PC-3 (cell line): ENCODE measurements at regions not wholly inside any gene's neighbourhood (a gene's known extent, or its start where the extent isn't known, plus 50 kb on each side); places are given as distances from the start of the nearest gene placed in this dataset.
A peak's percentile ranks its signal among the peaks of the same experiment; 100 is the strongest.

ENCODE experiments used
- ATAC-seq: fragments of 200-7000 bp; cut with Tn5 transposase; 2 replicates; pipeline ENCODE4 v1.9.1; 2020; ENCODE audit warnings: mild to moderate bottlenecking, moderate library complexity
- BruUV-seq: library from RNA; stranded (reverse); fragments of 400-500 nt; replicated peaks from 2 replicates; lab custom pipeline; 2021; lab: Mats Ljungman, UMichigan
- CTCF ChIA-PET: fragments of 300-600 bp; sonication (Branson Sonifier 250); formaldehyde crosslinking; loops from one replicate; lab custom pipeline; 2022; ENCODE audit warnings: antibody characterized with exemption; lab: Charles Lee
- POLR2A ChIA-PET: fragments of 300-600 bp; sonication (Branson Sonifier 250); formaldehyde crosslinking; loops from one replicate; lab custom pipeline; 2022; ENCODE audit warnings: antibody characterized with exemption; ENCODE audit not compliant: unreplicated experiment; lab: Charles Lee
- DNase-seq: peaks from one replicate; pipeline ENCODE4 v3.0.0-alpha.2; 2015
- H2AFZ ChIP-seq: fragments of 300-600 bp; sonication (generic); 2 replicates; pipeline ENCODE4 v1.6.0; 2016; ENCODE audit warnings: antibody characterized with exemption, low read length
- H3F3A ChIP-seq: fragments of 300-600 bp; sonication (generic); one replicate; pipeline ENCODE4 v1.6.0; 2017; ENCODE audit warnings: antibody characterized with exemption, low read length, control low read depth, mild to moderate bottlenecking; ENCODE audit not compliant: unreplicated experiment
- H3K27ac ChIP-seq: fragments of 300-600 bp; sonication (generic); 2 replicates; pipeline ENCODE4 v1.5.1; 2016; ENCODE audit warnings: mild to moderate bottlenecking, low read length
- H3K27me3 ChIP-seq: fragments of 300-600 bp; sonication (generic); 2 replicates; pipeline ENCODE4 v1.6.1; 2016; ENCODE audit warnings: low read length, mixed read lengths
- H3K36me3 ChIP-seq: fragments of 300-600 bp; sonication (generic); 2 replicates; pipeline ENCODE4 v1.6.1; 2016; ENCODE audit warnings: low read depth, mixed run types, low read length, mixed read lengths
- H3K4me1 ChIP-seq: fragments of 300-600 bp; sonication (generic); 2 replicates; pipeline ENCODE4 v1.5.1; 2016; ENCODE audit warnings: low read length; ENCODE audit not compliant: insufficient read depth
- H3K4me2 ChIP-seq: fragments of 300-600 bp; sonication (generic); 2 replicates; pipeline ENCODE4 v1.6.0; 2016; ENCODE audit warnings: low read length
- H3K4me3 ChIP-seq: fragments of 300-600 bp; sonication (generic); 2 replicates; pipeline ENCODE4 v1.5.1; 2016; ENCODE audit warnings: mild to moderate bottlenecking, low read length, mixed read lengths
- H3K79me2 ChIP-seq: fragments of 300-600 bp; sonication (generic); 2 replicates; pipeline ENCODE4 v1.6.1; 2017; ENCODE audit warnings: low read length, mixed read lengths
- H3K9ac ChIP-seq: fragments of 300-600 bp; sonication (generic); 2 replicates; pipeline ENCODE4 v1.6.0; 2016; ENCODE audit warnings: mild to moderate bottlenecking, low read length
- H3K9me2 ChIP-seq: fragments of 300-600 bp; sonication (generic); replicated peaks from 2 replicates; pipeline ENCODE4 v1.6.1; 2016; ENCODE audit warnings: mixed run types, low read length, mixed read lengths
- H3K9me3 ChIP-seq: fragments of 300-600 bp; sonication (generic); 2 replicates; pipeline ENCODE4 v1.6.1; 2016; ENCODE audit warnings: low read length, mixed read lengths
- H4K20me1 ChIP-seq: fragments of 300-600 bp; sonication (generic); 2 replicates; pipeline ENCODE4 v1.6.1; 2016; ENCODE audit warnings: low read length, mixed read lengths
- CTCF ChIP-seq: fragments of 300-600 bp; sonication (generic); conservative IDR thresholded peaks from 2 replicates; pipeline ENCODE4 v1.5.1; 2017; ENCODE audit warnings: antibody characterized with exemption, low read depth, mild to moderate bottlenecking, low read length
- EZH2 ChIP-seq: fragments of 300-600 bp; sonication (generic); IDR thresholded peaks from one replicate; pipeline ENCODE4 v1.6.1; 2017; ENCODE audit warnings: antibody characterized with exemption, mild to moderate bottlenecking, low read length; ENCODE audit not compliant: unreplicated experiment
- EZH2phosphoT487 ChIP-seq: fragments of 300-600 bp; sonication (generic); IDR thresholded peaks from 2 replicates; pipeline ENCODE4 v1.6.1; 2018; ENCODE audit warnings: mild to moderate bottlenecking, antibody characterized with exemption, low read length, borderline replicate concordance
- intact Hi-C: fragments of 100-400 bp; cut with micrococcal nuclease; formaldehyde crosslinking; loops from 2 replicates; pipeline ENCODE4 v1.9.0; 2023

- Histone ChIP-seq H3K9me3 (no peaks in the 10 kb centered on the region), H3K4me3 (no peak overlapping the region), H3K27me3 (no peaks in the 10 kb centered on the region), H3K4me2 (no peak overlapping the region), H3K9ac (no peak overlapping the region), H4K20me1 (no peaks in the 10 kb centered on the region), H3K79me2 (no peaks in the 10 kb centered on the region), H3K4me1 (no peaks in the 10 kb centered on the region), H3K27ac (no peak overlapping the region), H3K36me3 (no peaks in the 10 kb centered on the region), H3K9me2 (no peaks in the 10 kb centered on the region), H3F3A (no peaks in the 10 kb centered on the region), H2AFZ (no peak overlapping the region)
- no TSS peak for BruUV-seq
- no peak for DNase-seq
- POLR2A ChIA-PET: interaction anchor here (0.6 kb wide), 2 partner anchors 429 to 639 kb away, joined by 3 to 4 read pairs; no protein-coding TSS in a partner anchor
- intact Hi-C loops: no loop called here
- CTCF ChIA-PET: no interaction called here
- ATAC-seq: no peak
- TF ChIP-seq CTCF (no peak), EZH2phosphoT487 (no peak), EZH2 (no peak)
Measured at GRCh38 chr5:27437594-27438200, 399.3 kb upstream of the CDH9 start.

GRCh38 chr5:27434335-27434734 lies 395.9 kb upstream of the CDH9 start:
- H3K4me1 ChIP-seq: no peaks in the 10 kb centered on the region
- ChIA-PET CTCF (no interaction called here), POLR2A (no interaction called here)
- H3K79me2 ChIP-seq: no peaks in the 10 kb centered on the region
- no TSS peak for BruUV-seq
- TF ChIP-seq EZH2phosphoT487: no peak
- no peak for TF ChIP-seq CTCF
- no peak for TF ChIP-seq EZH2
- no peak overlapping the region for H3K9ac ChIP-seq
- no peaks in the 10 kb centered on the region for H3K9me3 ChIP-seq
- no peak overlapping the region for H3K27ac ChIP-seq
- no peak for ATAC-seq
- 0 out of 2 replicates have a peak overlapping the region, but pooled peaks have one; percentile 4 for H3K4me2 ChIP-seq
- H3K27me3 ChIP-seq: no peaks in the 10 kb centered on the region
- H4K20me1 ChIP-seq: no peaks in the 10 kb centered on the region
- H3K36me3 ChIP-seq: no peaks in the 10 kb centered on the region
- no peak overlapping the region for H3K4me3 ChIP-seq
- DNase-seq: peak; percentile 31
- no peaks in the 10 kb centered on the region for H3F3A ChIP-seq
- intact Hi-C loops: no loop called here
- no peaks in the 10 kb centered on the region for H3K9me2 ChIP-seq
- no peak overlapping the region for H2AFZ ChIP-seq

- ChIA-PET POLR2A (no interaction called here), CTCF (no interaction called here)
- ATAC-seq (no peak), DNase-seq (no peak)
- Histone ChIP-seq H3K27me3 (no peaks in the 10 kb centered on the region), H2AFZ (no peak overlapping the region), H3K4me3 (no peak overlapping the region), H4K20me1 (no peaks in the 10 kb centered on the region), H3K27ac (no peak overlapping the region), H3K4me1 (0 out of 2 replicates have a peak, but pooled peaks cover 4% of the 10 kb centered on the region), H3K4me2 (no peak overlapping the region), H3K9me3 (no peaks in the 10 kb centered on the region), H3K9ac (no peak overlapping the region), H3F3A (no peaks in the 10 kb centered on the region), H3K9me2 (no peaks in the 10 kb centered on the region), H3K79me2 (no peaks in the 10 kb centered on the region), H3K36me3 (no peaks in the 10 kb centered on the region)
- TF ChIP-seq EZH2phosphoT487 (no peak), EZH2 (no peak), CTCF (no peak)
- intact Hi-C loops: no loop called here
- no TSS peak for BruUV-seq
Measured at GRCh38 chr5:27414099-27414498, 375.7 kb upstream of the CDH9 start.
